ENCODE measurements at regions not wholly inside any gene's neighbourhood (a gene's known extent, or its start where the extent isn't known, plus 50 kb on each side); places are given as distances from the start of the nearest gene placed in this dataset.

GRCh38 chr6:90644492-90644891 lies 57.6 kb upstream of the MAP3K7 start:
- no peak overlapping the region for H3K27ac ChIP-seq (ENCODE audit: low read length)
- no peak overlapping the region for H3K9ac ChIP-seq (ENCODE audit: low read length)
- no peak for DNase-seq
- no peaks in the 10 kb centered on the region for H3K4me1 ChIP-seq (ENCODE audit: low read length)
- H3K79me2 ChIP-seq (ENCODE audit: low read length): no peaks in the 10 kb centered on the region
- H4K20me1 ChIP-seq (ENCODE audit: insufficient read depth, low read length): no peaks in the 10 kb centered on the region
- H3K36me3 ChIP-seq (replicated peaks; ENCODE audit: insufficient read depth, low read length): no peaks in the 10 kb centered on the region
- H3F3A ChIP-seq (ENCODE audit: insufficient read depth, low read length): no peaks in the 10 kb centered on the region
- no peaks in the 10 kb centered on the region for H3K9me2 ChIP-seq (replicated peaks; ENCODE audit: insufficient read depth, low read length)
- no peak for TF ChIP-seq CTCF (IDR thresholded peaks at IDR 0.05; ENCODE audit: low read length)
- TF ChIP-seq EZH2phosphoT487 (IDR thresholded peaks at IDR 0.05; ENCODE audit: low read length): no peak
- no peak for TF ChIP-seq EZH2 (optimal IDR thresholded peaks at IDR 0.05; ENCODE audit: low read depth, low read length)
- no peak overlapping the region for H3K4me2 ChIP-seq (ENCODE audit: low read depth, low read length)
- H3K9me3 ChIP-seq (replicated peaks; ENCODE audit: insufficient read depth, low read length): no peaks in the 10 kb centered on the region
- H3K27me3 ChIP-seq (replicated peaks; ENCODE audit: insufficient read depth, low read length): no peaks in the 10 kb centered on the region
- no peak overlapping the region for H2AFZ ChIP-seq (ENCODE audit: low read length)
- H3K4me3 ChIP-seq (ENCODE audit: low read length): no peak overlapping the region

GRCh38 chr6:90643381-90643780 lies 56.5 kb upstream of the MAP3K7 start:
- Histone ChIP-seq H2AFZ (ENCODE audit: low read length) (no peak overlapping the region), H4K20me1 (ENCODE audit: insufficient read depth, low read length) (no peaks in the 10 kb centered on the region), H3K79me2 (ENCODE audit: low read length) (no peaks in the 10 kb centered on the region), H3K9ac (ENCODE audit: low read length) (no peak overlapping the region), H3K4me2 (ENCODE audit: low read depth, low read length) (no peak overlapping the region), H3K27ac (ENCODE audit: low read length) (no peak overlapping the region), H3K4me3 (ENCODE audit: low read length) (no peak overlapping the region), H3K27me3 (replicated peaks; ENCODE audit: insufficient read depth, low read length) (no peaks in the 10 kb centered on the region), H3K4me1 (ENCODE audit: low read length) (no peaks in the 10 kb centered on the region), H3K36me3 (replicated peaks; ENCODE audit: insufficient read depth, low read length) (no peaks in the 10 kb centered on the region), H3K9me2 (replicated peaks; ENCODE audit: insufficient read depth, low read length) (no peaks in the 10 kb centered on the region), H3K9me3 (replicated peaks; ENCODE audit: insufficient read depth, low read length) (no peaks in the 10 kb centered on the region), H3F3A (ENCODE audit: insufficient read depth, low read length) (no peaks in the 10 kb centered on the region)
- TF ChIP-seq EZH2phosphoT487 (IDR thresholded peaks at IDR 0.05; ENCODE audit: low read length): no peak
- TF ChIP-seq CTCF (IDR thresholded peaks at IDR 0.05; ENCODE audit: low read length): no peak
- no peak for TF ChIP-seq EZH2 (optimal IDR thresholded peaks at IDR 0.05; ENCODE audit: low read depth, low read length)
- DNase-seq: no peak

GRCh38 chr6:90637320-90637719 lies 50.4 kb upstream of the MAP3K7 start:
- Histone ChIP-seq H3K9me3 (replicated peaks; ENCODE audit: insufficient read depth, low read length) (no peaks in the 10 kb centered on the region), H3K9me2 (replicated peaks; ENCODE audit: insufficient read depth, low read length) (no peaks in the 10 kb centered on the region), H3K4me1 (ENCODE audit: low read length) (no peaks in the 10 kb centered on the region), H3K9ac (ENCODE audit: low read length) (no peak overlapping the region), H3K79me2 (ENCODE audit: low read length) (no peaks in the 10 kb centered on the region), H3K27me3 (replicated peaks; ENCODE audit: insufficient read depth, low read length) (no peaks in the 10 kb centered on the region), H3K4me3 (ENCODE audit: low read length) (no peak overlapping the region), H4K20me1 (ENCODE audit: insufficient read depth, low read length) (no peaks in the 10 kb centered on the region), H3K27ac (ENCODE audit: low read length) (no peak overlapping the region), H3K4me2 (ENCODE audit: low read depth, low read length) (no peak overlapping the region), H2AFZ (ENCODE audit: low read length) (no peak overlapping the region), H3F3A (ENCODE audit: insufficient read depth, low read length) (no peaks in the 10 kb centered on the region), H3K36me3 (replicated peaks; ENCODE audit: insufficient read depth, low read length) (no peaks in the 10 kb centered on the region)
- TF ChIP-seq EZH2phosphoT487 (IDR thresholded peaks at IDR 0.05; ENCODE audit: low read length) (no peak), CTCF (IDR thresholded peaks at IDR 0.05; ENCODE audit: low read length) (no peak), EZH2 (optimal IDR thresholded peaks at IDR 0.05; ENCODE audit: low read depth, low read length) (no peak)
- no peak for DNase-seq

Measured in MM.1S (cell line).